ENCODE measurements at regions not wholly inside any gene's neighbourhood (a gene's known extent, or its start where the extent isn't known, plus 50 kb on each side); places are given as distances from the start of the nearest gene placed in this dataset.

- no peak for TF ChIP-seq POLR2A (IDR thresholded peaks at IDR 0.05)
- TF ChIP-seq EP300 (IDR thresholded peaks at IDR 0.05), result no peak
Measured at GRCh38 chr11:95413761-95414160, 182.8 kb upstream of the SESN3 start.

All from ovary (tissue), 1 donor.